Activated CD8-positive, alpha-beta T cell treated with anti-CD3 and anti-CD28 coated beads for 36 hours (primary cell): ENCODE measurements at regions not wholly inside any gene's neighbourhood (a gene's known extent, or its start where the extent isn't known, plus 50 kb on each side); places are given as distances from the start of the nearest gene placed in this dataset.

ENCODE experiments used
- ATAC-seq: fragments of 200-7000 bp; cut with Tn5 transposase; one replicate; pipeline ENCODE4 v1.10.0; 2021; ENCODE audit warnings: mild to moderate bottlenecking, moderate library complexity
- CTCF ChIA-PET: fragments of 350-600 bp; sonication (Branson Sonifier 250); formaldehyde crosslinking; loops from one replicate; lab custom pipeline; 2021; ENCODE audit warnings: antibody characterized with exemption; lab: Charles Lee
- POLR2A ChIA-PET: fragments of 350-600 bp; sonication (Branson Sonifier 250); formaldehyde crosslinking; loops from one replicate; lab custom pipeline; 2021; ENCODE audit warnings: antibody characterized with exemption; lab: Charles Lee
- DNase-seq: peaks from one replicate; pipeline ENCODE4 v3.0.0-alpha.2; 2020
- H3K27ac Mint-ChIP-seq: one replicate; pipeline ENCODE4 v1.8.0; 2021; ENCODE audit warnings: mild to moderate bottlenecking, mixed read lengths
- H3K27me3 Mint-ChIP-seq: one replicate; pipeline ENCODE4 v1.8.0; 2021; ENCODE audit warnings: mixed read lengths
- H3K36me3 Mint-ChIP-seq: one replicate; pipeline ENCODE4 v1.8.0; 2021; ENCODE audit warnings: low read depth, mixed read lengths
- H3K4me1 Mint-ChIP-seq: one replicate; pipeline ENCODE4 v1.8.0; 2021; ENCODE audit warnings: low read depth, mixed read lengths
- H3K4me3 Mint-ChIP-seq: one replicate; pipeline ENCODE4 v1.8.0; 2021; ENCODE audit warnings: mild to moderate bottlenecking, moderate library complexity, mixed read lengths
- H3K9me3 Mint-ChIP-seq: one replicate; pipeline ENCODE4 v1.8.0; 2021; ENCODE audit warnings: mixed read lengths
- intact Hi-C: fragments of 100-400 bp; cut with micrococcal nuclease; formaldehyde crosslinking; loops from one replicate; pipeline ENCODE4 v1.10.0; 2022
- TF ChIP-seq, protein P1 (sequence below): fragments of 200-600 bp; IDR thresholded peaks from one replicate; pipeline ENCODE4 v1.8.0; 2022; ENCODE audit warnings: antibody characterized with exemption, mild to moderate bottlenecking

DNA sequence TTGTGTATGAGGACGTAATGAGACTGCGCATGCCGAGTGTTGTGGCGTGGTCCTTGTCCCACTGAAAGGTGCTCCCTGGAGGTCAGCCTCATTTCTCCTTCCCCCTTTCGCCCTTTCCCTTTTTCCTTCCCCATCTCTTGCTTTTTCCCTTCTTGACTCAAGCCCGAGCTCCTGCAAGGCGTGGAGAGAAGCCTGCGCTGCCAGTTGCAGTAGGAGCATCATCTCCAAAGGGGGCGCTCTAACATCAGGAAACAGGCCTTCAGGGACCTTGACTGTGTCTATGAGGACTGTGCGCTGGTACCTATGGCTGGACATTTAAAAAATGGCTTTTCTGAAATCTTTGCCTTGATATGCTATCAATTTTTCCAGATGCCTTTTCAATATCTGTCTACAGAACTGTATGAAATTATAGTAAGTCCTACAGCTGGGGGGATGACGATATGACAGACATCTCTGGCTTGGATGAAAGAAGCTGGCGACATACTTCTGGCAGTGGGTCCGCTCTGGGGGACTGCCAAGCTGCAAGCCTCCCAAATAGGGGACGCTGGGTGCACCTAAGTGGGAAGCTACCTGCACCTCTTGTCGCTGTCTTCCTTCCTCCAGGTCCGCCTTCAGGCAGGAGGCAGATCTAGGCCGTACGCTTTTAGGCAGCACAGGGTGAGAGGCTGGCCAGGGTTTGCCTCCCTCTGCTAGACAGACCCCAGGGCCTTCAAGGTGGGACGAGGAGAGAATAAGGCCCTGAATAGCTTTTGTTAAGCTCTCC lies 96.5 kb downstream of the NXPE2 start:
- no peaks in the 10 kb centered on the region for H3K36me3 Mint-ChIP-seq
- no peaks in the 10 kb centered on the region for H3K4me1 Mint-ChIP-seq
- no peak overlapping the region for H3K4me3 Mint-ChIP-seq
- no peaks in the 10 kb centered on the region for H3K9me3 Mint-ChIP-seq
- ChIA-PET CTCF (interaction anchor here (0.6 to 1.3 kb wide), 4 partner anchors 15 to 552 kb away, joined by 3 to 4 read pairs (median 3); no protein-coding TSS in a partner anchor), POLR2A (no interaction called here)
- ATAC-seq: no peak
- H3K27me3 Mint-ChIP-seq: peaks cover 5% of the 10 kb centered on the region
- peak; percentile 25 for DNase-seq
- intact Hi-C loops: no loop called here
- H3K27ac Mint-ChIP-seq: no peak overlapping the region
- TF ChIP-seq, protein P1, sequence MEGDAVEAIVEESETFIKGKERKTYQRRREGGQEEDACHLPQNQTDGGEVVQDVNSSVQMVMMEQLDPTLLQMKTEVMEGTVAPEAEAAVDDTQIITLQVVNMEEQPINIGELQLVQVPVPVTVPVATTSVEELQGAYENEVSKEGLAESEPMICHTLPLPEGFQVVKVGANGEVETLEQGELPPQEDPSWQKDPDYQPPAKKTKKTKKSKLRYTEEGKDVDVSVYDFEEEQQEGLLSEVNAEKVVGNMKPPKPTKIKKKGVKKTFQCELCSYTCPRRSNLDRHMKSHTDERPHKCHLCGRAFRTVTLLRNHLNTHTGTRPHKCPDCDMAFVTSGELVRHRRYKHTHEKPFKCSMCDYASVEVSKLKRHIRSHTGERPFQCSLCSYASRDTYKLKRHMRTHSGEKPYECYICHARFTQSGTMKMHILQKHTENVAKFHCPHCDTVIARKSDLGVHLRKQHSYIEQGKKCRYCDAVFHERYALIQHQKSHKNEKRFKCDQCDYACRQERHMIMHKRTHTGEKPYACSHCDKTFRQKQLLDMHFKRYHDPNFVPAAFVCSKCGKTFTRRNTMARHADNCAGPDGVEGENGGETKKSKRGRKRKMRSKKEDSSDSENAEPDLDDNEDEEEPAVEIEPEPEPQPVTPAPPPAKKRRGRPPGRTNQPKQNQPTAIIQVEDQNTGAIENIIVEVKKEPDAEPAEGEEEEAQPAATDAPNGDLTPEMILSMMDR: peak; percentile 56

DNA sequence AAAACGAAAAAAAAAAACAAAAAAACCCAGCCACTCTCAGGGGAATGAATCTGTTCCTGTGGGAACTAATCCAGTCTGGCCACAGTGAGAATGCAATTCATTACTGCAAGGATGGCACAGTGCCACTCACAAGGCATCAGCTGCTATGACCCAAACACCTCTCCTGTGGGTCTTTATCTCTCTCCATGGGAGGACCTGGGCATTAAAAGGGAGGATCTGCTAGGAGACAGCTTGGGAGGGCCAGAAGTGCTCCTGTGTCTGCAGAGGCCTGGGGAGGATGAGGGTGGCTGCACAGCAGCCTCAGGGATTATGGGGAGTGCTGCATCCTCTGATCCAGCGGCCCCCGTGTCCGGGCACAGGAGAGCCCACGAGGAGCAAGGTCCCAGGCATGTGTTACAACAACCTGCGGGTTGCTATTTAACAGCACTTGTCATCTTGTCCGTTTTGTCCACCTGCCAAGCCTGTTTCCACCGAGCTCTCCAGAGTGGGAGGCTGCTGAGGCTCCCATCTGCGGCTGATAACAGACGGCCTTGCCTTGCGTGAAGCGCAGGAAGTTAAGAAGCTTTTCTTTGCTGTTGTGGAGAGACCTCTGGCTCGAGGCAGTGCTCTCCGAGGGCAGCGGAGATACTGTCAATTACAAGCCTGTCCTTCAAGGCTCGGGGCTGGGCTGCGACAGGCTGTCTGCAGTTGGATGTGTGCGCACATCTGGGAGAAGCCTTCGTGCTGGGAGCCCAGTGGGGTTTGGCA lies 97.7 kb downstream of the NXPE2 start:
- intact Hi-C loops: no loop called here
- H3K9me3 Mint-ChIP-seq: no peaks in the 10 kb centered on the region
- H3K36me3 Mint-ChIP-seq: no peaks in the 10 kb centered on the region
- no peak overlapping the region for H3K27ac Mint-ChIP-seq
- ATAC-seq: no peak
- TF ChIP-seq, protein P1: no peak
- H3K27me3 Mint-ChIP-seq: peaks cover 5% of the 10 kb centered on the region
- POLR2A ChIA-PET: no interaction called here
- H3K4me1 Mint-ChIP-seq: no peaks in the 10 kb centered on the region
- no peak for DNase-seq
- H3K4me3 Mint-ChIP-seq: no peak overlapping the region
- CTCF ChIA-PET: no interaction called here

GRCh38 chr11:114776956-114777355 lies 98.6 kb downstream of the NXPE2 start:
- Mint-ChIP-seq H3K4me1 (no peaks in the 10 kb centered on the region), H3K4me3 (no peak overlapping the region), H3K9me3 (no peaks in the 10 kb centered on the region), H3K27me3 (peaks cover 5% of the 10 kb centered on the region), H3K36me3 (no peaks in the 10 kb centered on the region), H3K27ac (no peak overlapping the region)
- DNase-seq (no peak), ATAC-seq (no peak)
- ChIA-PET CTCF (no interaction called here), POLR2A (no interaction called here)
- intact Hi-C loops: no loop called here
- TF ChIP-seq, protein P1: no peak

- ChIA-PET CTCF (no interaction called here), POLR2A (no interaction called here)
- Mint-ChIP-seq H3K4me3 (no peak overlapping the region), H3K9me3 (no peaks in the 10 kb centered on the region), H3K4me1 (no peaks in the 10 kb centered on the region), H3K27me3 (peaks cover 2% of the 10 kb centered on the region), H3K27ac (no peak overlapping the region), H3K36me3 (no peaks in the 10 kb centered on the region)
- DNase-seq (no peak), ATAC-seq (no peak)
- TF ChIP-seq, protein P1: no peak
- intact Hi-C loops: no loop called here
These were observed 100.9 kb downstream of the NXPE2 start for GRCh38 chr11:114779189-114779588.

DNA sequence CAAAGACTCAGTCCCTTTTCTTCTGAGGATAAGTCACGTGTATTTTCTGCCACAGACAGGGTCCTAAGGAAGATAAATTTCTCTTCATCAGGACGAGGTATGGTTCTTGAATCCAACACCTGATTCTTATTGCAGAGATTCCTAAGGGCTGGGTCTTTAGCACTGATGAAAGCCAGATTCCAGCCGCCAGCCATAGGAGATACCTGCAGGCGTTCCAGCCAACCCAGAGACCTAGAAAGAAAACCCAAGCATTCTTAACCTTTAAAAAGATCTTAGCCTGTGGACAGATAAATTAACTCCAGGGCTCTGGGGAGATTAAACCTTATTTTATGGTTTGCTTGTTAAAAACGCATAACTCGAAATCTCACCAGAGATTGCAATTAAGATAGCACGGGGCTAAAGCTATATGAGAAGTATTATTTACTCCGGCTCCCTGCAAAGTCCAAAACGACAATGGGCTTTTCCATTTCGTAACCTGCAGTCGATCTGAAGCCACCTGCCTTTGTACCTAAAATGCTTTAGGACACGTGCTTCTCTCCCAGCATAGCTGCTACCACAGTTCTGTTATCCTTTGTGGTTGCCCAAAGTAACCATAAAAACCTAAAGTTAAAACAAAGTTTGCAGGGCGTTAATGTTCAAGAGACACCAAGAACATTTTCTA lies 104.5 kb downstream of the NXPE2 start:
- H3K9me3 Mint-ChIP-seq: no peaks in the 10 kb centered on the region
- no peaks in the 10 kb centered on the region for H3K4me1 Mint-ChIP-seq
- H3K4me3 Mint-ChIP-seq: no peak overlapping the region
- ChIA-PET CTCF (no interaction called here), POLR2A (no interaction called here)
- H3K27me3 Mint-ChIP-seq: no peaks in the 10 kb centered on the region
- TF ChIP-seq, protein P1: no peak
- DNase-seq: no peak
- no peak overlapping the region for H3K27ac Mint-ChIP-seq
- no peaks in the 10 kb centered on the region for H3K36me3 Mint-ChIP-seq
- intact Hi-C loops: no loop called here
- ATAC-seq: no peak
